SIG-M5 treated with dmso at 0.1 percent for 504 hours (cell line): ENCODE measurements at regions not wholly inside any gene's neighbourhood (a gene's known extent, or its start where the extent isn't known, plus 50 kb on each side); places are given as distances from the start of the nearest gene placed in this dataset.
"Not testable (repeated sequence)": the region's sequence is repeated elsewhere in the genome, so short reads cannot be mapped to it uniquely, and the experiment has no call there.

ENCODE experiments used
- DNase-seq: peaks from one replicate; lab custom pipeline; 2025; ENCODE audit not compliant: unreplicated experiment; lab: John Stamatoyannopoulos, UW

GRCh38 chr13:56335775-56336174 is 804.9 kb upstream of the PRR20A start:
- DNase-seq = no peak

GRCh38 chr13:56338421-56338820 is 802.3 kb upstream of the PRR20A start:
- no peak for DNase-seq

- no peak for DNase-seq
Measured at GRCh38 chr13:56347014-56347413, 793.7 kb upstream of the PRR20A start.

GRCh38 chr13:56349866-56350265 is 790.9 kb upstream of the PRR20A start:
- DNase-seq = no peak

- no peak for DNase-seq
Measured at GRCh38 chr13:56351041-56351440, 789.7 kb upstream of the PRR20A start.

- no peak for DNase-seq
Measured at GRCh38 chr13:56352361-56352760, 788.4 kb upstream of the PRR20A start.

- DNase-seq = no peak
Measured at GRCh38 chr13:56352901-56353300, 787.8 kb upstream of the PRR20A start.

GRCh38 chr13:56356690-56357089 is 784.0 kb upstream of the PRR20A start:
- DNase-seq = no peak

GRCh38 chr13:56378566-56378965 is 762.2 kb upstream of the PRR20A start:
- DNase-seq = no peak

- DNase-seq = no peak
Measured at GRCh38 chr13:56393549-56393948, 747.2 kb upstream of the PRR20A start.

GRCh38 chr13:56396318-56396717 is 744.4 kb upstream of the PRR20A start:
- DNase-seq = no peak

GRCh38 chr13:56400774-56401173 is 739.9 kb upstream of the PRR20A start:
- DNase-seq = no peak

GRCh38 chr13:56412856-56413255 is 727.9 kb upstream of the PRR20A start:
- no peak for DNase-seq

GRCh38 chr13:56424246-56424645 is 716.5 kb upstream of the PRR20A start:
- no peak for DNase-seq

GRCh38 chr13:56457535-56458190 is 683.1 kb upstream of the PRR20A start:
- no peak for DNase-seq

- no peak for DNase-seq
Measured at GRCh38 chr13:56459286-56459685, 681.4 kb upstream of the PRR20A start.

- no peak for DNase-seq
Measured at GRCh38 chr13:56501750-56502149, 639.0 kb upstream of the PRR20A start.

GRCh38 chr13:56510836-56511235 is 629.9 kb upstream of the PRR20A start:
- no peak for DNase-seq

GRCh38 chr13:56512336-56512735 is 628.4 kb upstream of the PRR20A start:
- DNase-seq = not testable (repeated sequence)

- no peak for DNase-seq
Measured at GRCh38 chr13:56515441-56515840, 625.3 kb upstream of the PRR20A start.

- DNase-seq = no peak
Measured at GRCh38 chr13:56528040-56528790, 612.5 kb upstream of the PRR20A start.

- DNase-seq = no peak
Measured at GRCh38 chr13:56530096-56530495, 610.6 kb upstream of the PRR20A start.

GRCh38 chr13:56547921-56548320 is 592.8 kb upstream of the PRR20A start:
- not testable (repeated sequence) for DNase-seq
